ENCODE measurements at regions not wholly inside any gene's neighbourhood (a gene's known extent, or its start where the extent isn't known, plus 50 kb on each side); places are given as distances from the start of the nearest gene placed in this dataset.

GRCh38 chr3:161640181-161640580 is 143.6 kb downstream of the OTOL1 start:
- TF ChIP-seq CTCF (IDR thresholded peaks at IDR 0.05) (no peak), POLR2A (IDR thresholded peaks at IDR 0.05) (no peak)
